Activated CD4-positive, alpha-beta memory T cell treated with anti-CD3 and anti-CD28 coated beads for 36 hours (primary cell): ENCODE measurements at regions not wholly inside any gene's neighbourhood (a gene's known extent, or its start where the extent isn't known, plus 50 kb on each side); places are given as distances from the start of the nearest gene placed in this dataset.

Experiments
- CTCF ChIA-PET: fragments of 350-600 bp; sonication (Branson Sonifier 250); formaldehyde crosslinking; loops from one replicate; lab custom pipeline; 2021; ENCODE audit warnings: antibody characterized with exemption, inconsistent platforms; lab: Charles Lee
- POLR2A ChIA-PET: fragments of 350-600 bp; sonication (Branson Sonifier 250); formaldehyde crosslinking; loops from one replicate; lab custom pipeline; 2021; ENCODE audit warnings: antibody characterized with exemption; lab: Charles Lee
- DNase-seq: peaks from one replicate; pipeline ENCODE4 v3.0.0-alpha.2; 2020
- H3K27ac Mint-ChIP-seq: one replicate; pipeline ENCODE4 v1.8.0; 2021; ENCODE audit warnings: mixed read lengths
- H3K27me3 Mint-ChIP-seq: one replicate; pipeline ENCODE4 v1.8.0; 2021; ENCODE audit warnings: mixed read lengths
- H3K36me3 Mint-ChIP-seq: one replicate; pipeline ENCODE4 v1.8.0; 2021; ENCODE audit warnings: mixed read lengths
- H3K4me1 Mint-ChIP-seq: one replicate; pipeline ENCODE4 v1.8.0; 2021; ENCODE audit warnings: low read depth, mixed read lengths
- H3K4me3 Mint-ChIP-seq: one replicate; pipeline ENCODE4 v1.8.0; 2021; ENCODE audit warnings: mild to moderate bottlenecking, mixed read lengths
- H3K9me3 Mint-ChIP-seq: one replicate; pipeline ENCODE4 v1.8.0; 2021; ENCODE audit warnings: mixed read lengths
- intact Hi-C: fragments of 100-400 bp; cut with micrococcal nuclease; formaldehyde crosslinking; loops from one replicate; pipeline ENCODE4 v1.15.1; 2023

- CTCF ChIA-PET: no interaction called here
- no peak overlapping the region for H3K27ac Mint-ChIP-seq
Observed at GRCh38 chr4:133668061-133668851, 519.2 kb downstream of the PCDH10 start.

GRCh38 chr4:133647206-133647605, 498.1 kb downstream of the PCDH10 start:
- ChIA-PET CTCF (no interaction called here), POLR2A (no interaction called here)
- Mint-ChIP-seq H3K36me3 (no peaks in the 10 kb centered on the region), H3K9me3 (peaks cover 16% of the 10 kb centered on the region), H3K4me3 (no peak overlapping the region), H3K27ac (no peak overlapping the region), H3K27me3 (no peaks in the 10 kb centered on the region), H3K4me1 (no peaks in the 10 kb centered on the region)
- no peak for DNase-seq
- intact Hi-C loops: no loop called here

More at GRCh38 chr4:133668061-133668851, 519.2 kb downstream of the PCDH10 start:
- POLR2A ChIA-PET: no interaction called here
- Mint-ChIP-seq H3K27me3 (no peaks in the 10 kb centered on the region), H3K4me1 (no peaks in the 10 kb centered on the region), H3K36me3 (no peaks in the 10 kb centered on the region), H3K9me3 (peaks cover 2% of the 10 kb centered on the region), H3K4me3 (no peak overlapping the region)
- intact Hi-C loops: no loop called here
- DNase-seq: no peak

GRCh38 chr4:133641191-133641590, 492.1 kb downstream of the PCDH10 start:
- H3K4me3 Mint-ChIP-seq: no peak overlapping the region
- no peaks in the 10 kb centered on the region for H3K27me3 Mint-ChIP-seq
- H3K9me3 Mint-ChIP-seq: peaks cover 10% of the 10 kb centered on the region
- DNase-seq: no peak
- no peak overlapping the region for H3K27ac Mint-ChIP-seq
- CTCF ChIA-PET: no interaction called here
- POLR2A ChIA-PET: no interaction called here
- intact Hi-C loops: no loop called here
- no peaks in the 10 kb centered on the region for H3K4me1 Mint-ChIP-seq
- no peaks in the 10 kb centered on the region for H3K36me3 Mint-ChIP-seq

DNA sequence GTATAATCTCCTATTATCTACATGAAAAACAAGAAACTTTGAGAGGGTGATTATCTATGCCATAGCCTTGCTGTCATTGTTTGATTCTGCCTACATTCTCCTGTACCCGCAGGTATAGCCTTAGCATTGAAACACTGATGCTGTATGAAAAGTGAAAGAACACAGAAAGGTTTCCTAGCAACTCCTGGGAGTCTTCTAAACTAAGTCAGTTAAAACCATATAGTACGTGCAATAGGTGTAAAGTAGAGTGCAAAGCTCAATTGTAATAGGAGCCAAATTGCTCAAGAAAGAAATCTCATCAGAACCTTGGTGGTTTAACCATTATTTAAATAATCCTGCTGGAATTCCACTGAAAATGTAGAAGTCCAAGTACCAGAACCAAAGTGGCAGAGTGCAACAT, 489.7 kb downstream of the PCDH10 start:
- no peak for DNase-seq
- Mint-ChIP-seq H3K4me1 (no peaks in the 10 kb centered on the region), H3K4me3 (no peak overlapping the region), H3K27ac (no peak overlapping the region), H3K9me3 (peaks cover 10% of the 10 kb centered on the region), H3K27me3 (no peaks in the 10 kb centered on the region), H3K36me3 (no peaks in the 10 kb centered on the region)
- intact Hi-C loops: no loop called here
- ChIA-PET POLR2A (no interaction called here), CTCF (no interaction called here)

DNA sequence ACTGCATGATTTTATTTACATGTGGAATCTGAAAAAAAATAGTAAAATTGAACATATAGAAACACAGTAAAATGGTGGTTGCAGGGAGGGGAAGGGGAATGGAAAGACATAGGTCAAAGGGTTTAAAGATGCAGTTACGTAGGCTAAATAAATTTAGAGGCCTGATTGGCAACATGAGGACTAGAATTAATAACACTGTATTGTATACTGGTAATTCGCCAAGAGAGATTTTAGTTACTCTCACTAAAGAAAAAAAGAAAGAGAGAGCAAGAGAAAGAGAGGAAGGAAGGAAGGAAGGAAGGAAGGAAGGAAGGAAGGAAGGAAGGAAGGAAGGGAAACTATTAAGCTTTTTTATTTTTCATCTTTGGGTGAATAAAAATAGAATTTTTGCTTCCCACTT, 488.1 kb downstream of the PCDH10 start:
- no peak overlapping the region for H3K27ac Mint-ChIP-seq
- ChIA-PET CTCF (no interaction called here), POLR2A (no interaction called here)
- peaks cover 7% of the 10 kb centered on the region for H3K9me3 Mint-ChIP-seq
- no peaks in the 10 kb centered on the region for H3K36me3 Mint-ChIP-seq
- intact Hi-C loops: no loop called here
- no peaks in the 10 kb centered on the region for H3K27me3 Mint-ChIP-seq
- H3K4me1 Mint-ChIP-seq: no peaks in the 10 kb centered on the region
- no peak for DNase-seq
- no peak overlapping the region for H3K4me3 Mint-ChIP-seq

DNA sequence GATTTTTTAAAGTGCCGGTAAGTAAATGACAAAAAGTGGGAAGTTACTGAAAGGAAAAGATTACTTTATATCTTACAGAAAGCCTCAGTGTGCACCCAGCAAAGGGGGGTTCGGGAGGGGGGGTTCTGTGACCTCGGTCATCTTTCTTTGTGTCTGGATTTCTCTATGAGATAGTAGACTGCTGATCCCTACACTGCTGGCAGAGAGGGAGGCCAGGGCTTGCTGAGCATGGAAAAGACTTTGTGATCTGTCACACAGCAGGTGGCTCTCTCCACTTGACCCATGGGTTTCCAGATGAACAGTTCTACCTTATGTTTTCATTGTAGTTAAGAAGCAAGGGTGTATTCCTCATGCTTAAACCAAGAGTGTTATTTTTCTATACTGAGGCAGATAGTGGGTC, 475.6 kb downstream of the PCDH10 start:
- Mint-ChIP-seq H3K9me3 (peaks cover 7% of the 10 kb centered on the region), H3K4me1 (no peaks in the 10 kb centered on the region), H3K36me3 (no peaks in the 10 kb centered on the region), H3K27ac (no peak overlapping the region), H3K4me3 (no peak overlapping the region), H3K27me3 (no peaks in the 10 kb centered on the region)
- no peak for DNase-seq
- intact Hi-C loops: no loop called here
- POLR2A ChIA-PET: no interaction called here
- CTCF ChIA-PET: no interaction called here

DNA sequence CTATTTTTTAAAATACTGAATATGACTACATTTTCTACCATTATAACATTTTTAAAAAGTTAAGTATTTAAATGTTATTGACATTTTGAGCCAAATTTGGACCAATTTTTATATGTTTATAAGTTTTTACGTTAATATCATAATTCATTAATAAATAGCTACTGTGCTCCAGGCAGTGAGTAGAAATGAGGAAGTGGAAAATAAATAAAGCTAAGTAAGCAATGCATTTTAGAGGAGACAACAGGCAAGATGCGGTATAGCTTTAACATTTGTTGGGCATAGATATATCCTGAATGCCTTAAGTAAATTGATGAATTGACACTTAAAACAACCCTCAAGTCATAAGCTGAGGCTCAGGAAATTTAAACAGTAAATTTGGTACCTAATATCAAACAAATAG, 474.8 kb downstream of the PCDH10 start:
- Mint-ChIP-seq H3K4me3 (no peak overlapping the region), H3K36me3 (no peaks in the 10 kb centered on the region), H3K27ac (no peak overlapping the region), H3K27me3 (no peaks in the 10 kb centered on the region), H3K4me1 (no peaks in the 10 kb centered on the region), H3K9me3 (no peaks in the 10 kb centered on the region)
- no peak for DNase-seq
- CTCF ChIA-PET: no interaction called here
- POLR2A ChIA-PET: no interaction called here
- intact Hi-C loops: no loop called here

DNA sequence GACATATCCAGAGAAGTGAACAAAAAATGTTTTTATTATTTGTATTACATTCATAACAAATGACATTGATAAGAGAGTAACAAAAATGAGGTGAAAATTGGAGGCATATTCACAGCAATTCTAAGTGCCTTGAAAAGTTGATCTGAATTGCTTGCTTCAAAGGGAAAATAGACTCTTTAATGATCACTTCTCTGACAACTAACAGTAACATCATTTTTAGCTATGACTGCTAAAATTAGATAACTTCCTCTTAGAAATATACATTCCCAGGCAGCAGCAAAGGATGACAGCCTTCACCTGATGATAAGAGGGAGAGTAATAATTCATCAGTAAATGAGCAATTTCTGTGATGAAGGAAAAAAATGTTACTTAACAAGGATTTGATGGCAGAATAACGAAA, 472.5 kb downstream of the PCDH10 start:
- DNase-seq: no peak
- H3K9me3 Mint-ChIP-seq: peaks cover 3% of the 10 kb centered on the region
- H3K4me3 Mint-ChIP-seq: no peak overlapping the region
- H3K36me3 Mint-ChIP-seq: no peaks in the 10 kb centered on the region
- H3K4me1 Mint-ChIP-seq: no peaks in the 10 kb centered on the region
- CTCF ChIA-PET: no interaction called here
- intact Hi-C loops: no loop called here
- POLR2A ChIA-PET: no interaction called here
- H3K27me3 Mint-ChIP-seq: no peaks in the 10 kb centered on the region
- H3K27ac Mint-ChIP-seq: no peak overlapping the region

GRCh38 chr4:133620555-133620954, 471.5 kb downstream of the PCDH10 start:
- H3K4me1 Mint-ChIP-seq: no peaks in the 10 kb centered on the region

GRCh38 chr4:133618963-133619362, 469.9 kb downstream of the PCDH10 start:
- H3K27me3 Mint-ChIP-seq: no peaks in the 10 kb centered on the region
- CTCF ChIA-PET: no interaction called here
- intact Hi-C loops: no loop called here

More at GRCh38 chr4:133620555-133620954, 471.5 kb downstream of the PCDH10 start:
- ChIA-PET CTCF (no interaction called here), POLR2A (no interaction called here)
- H3K27ac Mint-ChIP-seq: no peak overlapping the region
- no peak for DNase-seq
- intact Hi-C loops: no loop called here
- no peaks in the 10 kb centered on the region for H3K36me3 Mint-ChIP-seq
- H3K27me3 Mint-ChIP-seq: no peaks in the 10 kb centered on the region
- H3K9me3 Mint-ChIP-seq: peaks cover 5% of the 10 kb centered on the region
- H3K4me3 Mint-ChIP-seq: no peak overlapping the region

DNA sequence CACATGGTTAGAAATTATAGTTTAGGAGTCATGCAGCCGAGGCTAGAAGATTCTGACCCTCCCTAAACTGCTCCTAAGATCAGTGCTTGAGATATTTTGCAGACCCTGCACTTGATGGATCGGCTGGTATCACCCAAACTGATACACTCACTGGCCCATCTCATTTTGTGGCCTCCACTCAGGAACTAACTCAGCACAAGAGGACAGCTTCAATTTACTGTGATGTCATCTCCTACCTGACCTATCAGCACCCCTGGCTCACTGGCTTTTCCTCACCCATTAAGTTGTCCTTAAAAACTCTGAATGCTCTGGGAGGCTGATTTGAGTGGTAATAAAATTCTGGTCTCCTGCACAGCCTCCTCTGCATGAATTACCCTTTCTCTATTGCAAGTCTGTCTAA, 450.9 kb downstream of the PCDH10 start:
- POLR2A ChIA-PET: no interaction called here
- CTCF ChIA-PET: no interaction called here
- H3K9me3 Mint-ChIP-seq: peaks cover 4% of the 10 kb centered on the region
- no peak overlapping the region for H3K27ac Mint-ChIP-seq
- intact Hi-C loops: no loop called here
- no peak overlapping the region for H3K4me3 Mint-ChIP-seq
- no peaks in the 10 kb centered on the region for H3K4me1 Mint-ChIP-seq
- no peaks in the 10 kb centered on the region for H3K27me3 Mint-ChIP-seq
- no peaks in the 10 kb centered on the region for H3K36me3 Mint-ChIP-seq
- no peak for DNase-seq

More at GRCh38 chr4:133618963-133619362, 469.9 kb downstream of the PCDH10 start:
- Mint-ChIP-seq H3K36me3 (no peaks in the 10 kb centered on the region), H3K4me3 (no peak overlapping the region), H3K4me1 (no peaks in the 10 kb centered on the region), H3K27ac (no peak overlapping the region), H3K9me3 (peaks cover 5% of the 10 kb centered on the region)
- no peak for DNase-seq
- POLR2A ChIA-PET: no interaction called here

DNA sequence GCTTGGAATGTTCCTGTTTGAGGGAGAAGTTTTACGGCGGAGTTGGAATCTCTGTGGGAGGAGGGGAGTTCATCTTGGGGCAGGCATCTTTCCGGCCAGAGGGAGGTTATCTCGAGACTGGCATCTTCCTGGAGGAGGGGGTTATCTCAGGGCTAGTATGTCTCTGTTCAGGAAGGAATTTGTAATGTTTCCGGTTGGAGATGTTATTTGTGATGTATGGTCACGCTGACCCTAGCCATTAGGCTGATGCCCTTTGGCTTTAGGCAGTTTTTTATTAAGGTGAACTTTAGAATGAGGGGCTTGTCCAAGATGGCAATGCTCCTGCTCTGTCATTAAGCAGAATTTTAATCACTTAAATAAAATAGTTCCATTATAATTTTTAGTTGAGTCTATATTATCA, 449.7 kb downstream of the PCDH10 start:
- Mint-ChIP-seq H3K4me1 (no peaks in the 10 kb centered on the region), H3K27me3 (no peaks in the 10 kb centered on the region), H3K36me3 (no peaks in the 10 kb centered on the region), H3K9me3 (peaks cover 2% of the 10 kb centered on the region), H3K4me3 (no peak overlapping the region), H3K27ac (no peak overlapping the region)
- CTCF ChIA-PET: no interaction called here
- DNase-seq: no peak
- POLR2A ChIA-PET: no interaction called here
- intact Hi-C loops: no loop called here

DNA sequence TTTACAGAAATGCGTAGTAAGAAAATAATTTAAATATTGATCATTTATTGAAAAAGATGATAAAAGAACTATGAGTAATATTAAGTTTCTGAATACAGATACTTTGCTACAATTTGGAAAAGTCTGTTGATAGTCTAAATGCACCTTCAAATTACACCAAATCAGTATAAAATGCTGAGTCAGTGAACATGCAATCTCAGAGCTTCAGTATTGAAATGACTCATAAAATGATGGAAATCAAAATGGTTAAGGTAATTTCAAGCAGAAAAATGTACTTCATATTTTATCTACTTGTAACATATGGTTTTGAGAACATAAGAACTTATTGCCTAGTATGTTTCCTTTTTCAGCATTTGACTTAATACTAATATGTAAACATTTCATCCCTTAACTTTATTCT, 448.2 kb downstream of the PCDH10 start:
- H3K27ac Mint-ChIP-seq: no peak overlapping the region
- H3K27me3 Mint-ChIP-seq: no peaks in the 10 kb centered on the region
- no peak for DNase-seq
- intact Hi-C loops: no loop called here
- no peaks in the 10 kb centered on the region for H3K4me1 Mint-ChIP-seq
- H3K36me3 Mint-ChIP-seq: no peaks in the 10 kb centered on the region
- ChIA-PET CTCF (no interaction called here), POLR2A (no interaction called here)
- H3K9me3 Mint-ChIP-seq: peaks cover 2% of the 10 kb centered on the region
- H3K4me3 Mint-ChIP-seq: no peak overlapping the region
